ENCODE measurements at regions not wholly inside any gene's neighbourhood (a gene's known extent, or its start where the extent isn't known, plus 50 kb on each side); places are given as distances from the start of the nearest gene placed in this dataset.

DNA sequence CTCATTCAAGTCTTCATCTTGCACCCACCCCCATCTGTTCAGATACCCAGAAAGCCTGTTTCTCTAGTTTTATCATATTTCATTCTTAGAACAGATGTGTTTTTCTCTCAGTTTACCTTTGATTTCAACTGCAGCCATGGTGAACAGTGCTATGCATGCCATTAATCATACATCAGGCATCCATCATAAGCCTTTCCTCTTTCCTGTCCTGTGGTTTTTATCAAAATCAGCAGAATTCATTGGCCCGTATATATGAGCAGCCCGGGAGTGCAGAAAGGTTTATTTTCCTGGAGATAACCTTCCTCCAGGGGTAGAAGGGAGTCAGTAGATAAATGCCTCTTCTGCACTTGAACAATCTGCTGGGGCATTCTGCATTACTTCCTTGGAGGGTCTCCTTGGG, 65.7 kb downstream of the IL21 start:
- DNase-seq (ENCODE audit: low read depth, low spot score) = no peak

DNA sequence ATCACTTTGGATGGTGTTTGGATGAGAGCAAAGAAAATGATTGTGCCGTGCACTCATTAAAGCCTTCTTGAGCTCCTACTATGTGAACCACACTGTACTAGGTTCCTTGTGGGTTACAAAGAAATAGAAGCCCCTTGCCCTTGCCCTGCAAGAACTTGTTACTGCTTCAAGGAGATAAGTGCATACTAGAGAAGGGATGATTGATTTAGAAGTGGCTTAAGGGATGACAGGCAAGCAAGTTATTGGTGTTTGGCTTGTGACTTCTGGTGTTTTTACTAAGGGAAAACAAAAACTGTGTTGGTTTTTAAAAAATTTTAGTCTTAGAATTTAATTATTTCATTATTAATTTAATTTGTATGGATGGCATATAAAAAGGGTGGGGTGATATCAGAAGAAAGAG, 67.4 kb downstream of the IL21 start:
- no peak for DNase-seq (ENCODE audit: low read depth, low spot score)

DNA sequence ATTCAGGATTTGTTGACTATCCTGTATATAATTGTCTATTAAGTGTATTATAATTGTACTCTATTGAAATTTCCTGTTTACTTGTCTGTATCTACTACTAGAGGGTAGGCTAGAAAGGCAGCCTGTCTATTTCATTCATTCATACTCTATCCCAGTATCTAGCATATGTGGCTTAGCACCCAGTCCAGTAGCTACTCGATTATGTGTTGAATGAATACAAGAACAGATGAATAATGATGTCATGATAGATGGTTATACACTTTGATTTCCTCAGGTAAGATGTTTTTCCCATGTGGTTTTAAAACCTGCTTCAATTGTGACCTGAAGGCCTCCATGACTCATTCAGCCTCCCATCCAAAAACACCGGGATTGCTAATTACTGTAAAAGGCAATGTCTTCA, 68.0 kb downstream of the IL21 start:
- no peak for DNase-seq (ENCODE audit: low read depth, low spot score)

DNA sequence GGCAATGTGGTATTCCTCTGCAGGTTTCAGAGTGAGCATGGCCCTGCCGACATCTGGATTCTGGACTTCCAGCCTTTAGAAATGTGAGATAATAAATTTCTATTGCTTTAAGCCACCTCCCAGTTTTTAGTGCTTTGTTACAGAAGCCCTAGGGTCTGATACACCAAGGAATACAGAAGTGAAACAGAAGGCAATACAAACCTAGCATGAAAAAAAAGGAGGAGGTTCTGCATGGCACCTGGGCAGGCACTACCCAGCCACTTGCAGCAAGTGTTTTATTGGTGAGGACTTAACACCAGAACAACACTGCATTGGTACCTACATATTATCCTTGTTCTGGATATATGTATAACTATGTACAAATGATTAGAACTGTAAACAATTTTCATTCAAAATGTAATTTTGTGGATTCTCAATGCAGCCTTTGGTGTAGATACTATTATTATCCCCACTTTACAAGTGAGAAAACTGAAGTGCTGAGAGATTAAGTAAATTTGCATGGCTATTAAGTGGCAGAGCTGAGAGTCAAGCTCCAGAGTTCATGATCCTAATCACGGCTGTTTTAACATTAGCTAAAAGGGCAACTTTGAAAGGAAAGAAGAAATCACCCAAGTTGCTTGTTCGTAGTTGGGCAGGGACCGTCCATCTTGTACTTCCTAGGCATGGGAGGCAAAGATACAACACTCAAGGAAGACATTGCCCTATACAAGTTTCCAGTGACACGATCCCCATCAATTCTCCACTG, 71.8 kb downstream of the IL21 start:
- DNase-seq (ENCODE audit: low read depth, low spot score) = no peak

DNA sequence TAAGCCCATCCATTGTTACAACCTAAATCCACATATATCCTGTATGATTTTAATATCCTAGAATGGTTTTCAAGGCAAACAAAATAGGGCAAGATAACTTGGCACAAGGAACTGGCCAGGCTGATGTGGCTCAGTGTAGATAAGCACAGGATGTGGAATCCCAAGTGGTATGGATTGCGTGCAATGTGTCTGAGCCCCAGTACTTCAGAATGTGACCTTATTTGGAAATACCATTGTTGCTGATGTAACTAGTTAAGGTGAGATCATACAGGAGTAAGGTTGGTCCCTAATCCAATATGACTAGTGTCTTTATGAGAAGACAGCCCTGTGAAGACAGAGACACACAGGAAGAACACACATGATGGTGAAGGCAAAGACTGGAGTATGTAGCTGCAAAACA, 72.4 kb downstream of the IL21 start:
- DNase-seq (ENCODE audit: low read depth, low spot score) = peak; percentile 4

DNA sequence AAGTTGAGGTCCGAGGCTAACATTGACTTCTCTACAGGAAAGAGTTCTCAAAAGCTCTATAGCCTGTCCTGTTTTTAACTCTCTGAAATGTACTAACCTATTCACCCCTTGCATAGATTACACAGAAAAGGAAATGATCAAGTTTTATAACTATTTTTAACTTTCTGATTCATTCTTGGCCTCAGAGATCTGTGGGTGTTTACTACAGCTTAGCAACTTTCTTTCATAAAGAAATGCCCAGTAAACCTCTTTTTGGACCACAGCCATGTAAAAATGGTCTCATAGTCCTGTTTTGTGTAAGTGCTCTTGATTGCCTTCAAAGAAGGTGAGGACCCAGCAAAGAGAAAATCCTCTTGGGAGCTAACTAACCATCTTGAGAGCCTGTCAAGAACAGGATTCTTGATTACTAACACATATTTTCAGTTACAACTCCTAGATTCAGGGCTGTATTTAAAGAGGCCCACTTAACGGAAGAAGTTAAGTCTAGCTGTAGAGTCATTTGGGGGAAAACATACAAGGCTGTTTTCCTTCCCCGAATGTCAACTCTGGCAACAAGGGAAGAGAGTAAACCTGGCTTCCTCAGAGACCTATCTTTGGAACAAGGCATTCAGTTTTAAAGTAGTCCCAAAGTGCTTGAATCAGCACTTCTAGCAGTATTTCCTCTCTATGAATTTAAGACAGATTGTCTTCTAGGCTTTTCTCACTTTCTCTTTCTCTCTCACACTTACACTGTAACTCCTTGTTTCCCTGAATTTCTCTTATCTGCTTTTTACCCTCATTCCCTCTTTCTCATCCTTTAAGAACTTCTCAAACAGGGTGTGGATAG, 78.2 kb downstream of the IL21 start:
- peak; percentile 20 for DNase-seq (ENCODE audit: low read depth, low spot score)

DNA sequence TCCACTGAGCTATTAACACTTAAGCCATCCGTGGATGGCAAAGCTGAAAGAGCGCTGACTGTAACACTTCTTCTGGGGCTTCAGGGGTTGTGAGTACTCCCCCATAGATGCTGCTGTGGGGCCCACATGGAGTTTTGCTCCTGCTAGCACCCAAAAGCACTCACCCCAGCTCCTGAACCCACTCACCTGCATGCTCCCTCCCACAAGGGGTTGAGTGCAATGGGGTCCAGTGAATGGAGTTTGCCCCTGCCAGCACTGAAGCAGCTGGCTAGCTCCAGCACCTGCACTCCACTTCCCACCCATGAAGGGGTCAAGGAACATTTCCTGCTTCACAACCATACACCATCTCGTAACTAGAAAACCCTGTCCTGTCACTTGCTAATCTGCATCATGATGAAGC, 78.9 kb downstream of the IL21 start:
- DNase-seq (ENCODE audit: low read depth, low spot score) = no peak

DNA sequence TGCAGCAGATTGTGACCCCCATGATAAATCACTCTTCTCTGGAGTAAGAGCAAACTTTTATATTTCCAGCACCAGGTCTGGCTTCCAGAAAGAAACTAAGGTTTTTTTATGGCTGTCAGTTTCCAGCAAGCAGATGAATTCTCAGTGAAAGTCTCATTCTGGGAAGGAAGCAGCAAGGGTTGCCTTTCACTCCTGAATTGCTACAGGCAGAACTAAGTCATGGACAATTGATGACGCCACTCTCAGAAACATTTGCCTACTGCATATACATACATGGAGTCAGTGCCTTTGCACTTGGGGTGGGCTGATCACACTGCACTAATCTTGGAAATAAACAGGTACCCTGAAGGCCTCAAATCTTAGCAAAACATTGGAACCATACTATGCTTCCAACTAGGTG, 80.0 kb downstream of the IL21 start:
- no peak for DNase-seq (ENCODE audit: low read depth, low spot score)

DNA sequence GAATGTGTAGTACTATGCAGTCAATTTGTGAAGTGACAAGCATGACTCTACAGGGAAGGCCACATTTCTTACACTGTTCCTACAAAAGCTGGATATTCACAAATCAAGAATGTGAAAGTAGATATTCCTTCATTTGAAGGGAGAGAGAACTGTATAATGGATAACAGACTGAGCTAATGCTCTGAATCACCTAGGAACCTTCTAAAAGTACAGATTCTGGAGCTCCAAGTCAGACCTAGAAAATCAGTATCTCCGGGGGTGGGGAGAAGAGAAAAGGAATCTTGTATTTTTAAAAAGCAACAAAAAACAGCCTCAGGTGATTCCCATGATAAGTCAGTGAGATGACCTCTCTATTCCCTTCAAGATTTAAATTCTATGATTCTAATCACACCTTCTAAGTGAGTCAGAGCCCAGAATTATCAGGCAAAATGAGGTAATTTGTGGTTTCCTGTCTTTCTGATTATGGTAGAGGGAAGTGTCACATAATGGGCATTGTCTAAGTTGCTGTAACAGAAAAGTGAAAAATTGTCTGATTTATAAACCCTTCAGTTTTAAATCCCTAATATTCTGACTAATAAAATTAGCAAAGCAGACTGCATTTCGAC, 80.9 kb downstream of the IL21 start:
- DNase-seq (ENCODE audit: low read depth, low spot score) = peak; percentile 10

DNA sequence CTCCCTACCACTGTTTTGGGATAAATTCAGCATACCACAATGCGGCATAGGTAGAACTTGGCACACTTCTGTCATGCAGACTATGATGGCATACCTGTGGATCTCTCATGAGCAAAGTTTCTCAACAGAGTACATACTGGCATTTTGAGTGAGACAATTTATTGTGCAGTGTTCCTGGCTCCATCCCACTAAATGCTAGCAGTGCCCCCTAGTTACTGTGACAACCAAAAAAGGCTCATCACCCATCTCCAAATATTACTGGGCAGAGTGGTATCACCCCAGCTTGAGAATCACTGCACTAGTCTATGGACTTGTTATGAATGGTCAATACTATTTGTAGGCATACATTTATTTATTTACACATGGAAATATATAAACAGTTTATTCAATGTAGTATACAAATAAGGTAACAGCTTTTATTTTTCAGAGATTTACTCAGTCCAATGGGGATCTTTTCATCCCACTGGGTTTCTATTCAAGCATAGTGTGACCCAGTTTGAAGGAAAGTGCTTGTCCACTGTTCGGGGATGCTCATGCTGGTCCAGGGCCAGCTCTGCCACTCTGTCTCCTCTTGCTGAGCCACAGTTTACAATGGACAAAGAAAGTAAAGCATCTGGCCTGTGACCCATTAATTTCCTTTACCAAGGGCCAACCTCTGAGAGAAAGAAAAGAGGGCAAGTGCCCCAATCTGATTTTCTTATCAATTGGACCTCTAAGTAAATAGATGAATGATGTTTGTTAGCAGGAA, 81.0 kb upstream of the IL2 start:
- no peak for DNase-seq (ENCODE audit: low read depth, low spot score)

DNA sequence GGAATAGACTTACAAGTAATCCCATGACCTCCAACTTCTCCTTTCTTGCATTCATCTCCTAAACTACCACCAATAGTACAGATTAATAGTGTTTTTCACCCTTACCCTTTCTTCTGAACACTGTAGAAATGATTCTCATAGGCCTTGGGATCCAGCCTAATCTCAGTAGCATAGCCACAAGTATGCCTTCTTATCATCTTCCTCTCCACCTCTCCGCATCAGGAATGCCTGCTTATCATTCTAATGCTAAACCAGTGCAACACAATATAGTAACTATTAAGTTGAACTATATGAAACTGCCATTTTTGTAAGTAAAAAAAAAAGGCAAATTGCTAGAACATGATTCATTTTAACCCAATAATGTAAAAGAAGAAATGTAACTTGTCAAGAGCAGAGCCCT, 79.5 kb upstream of the IL2 start:
- DNase-seq (ENCODE audit: low read depth, low spot score) = peak; percentile 15

DNA sequence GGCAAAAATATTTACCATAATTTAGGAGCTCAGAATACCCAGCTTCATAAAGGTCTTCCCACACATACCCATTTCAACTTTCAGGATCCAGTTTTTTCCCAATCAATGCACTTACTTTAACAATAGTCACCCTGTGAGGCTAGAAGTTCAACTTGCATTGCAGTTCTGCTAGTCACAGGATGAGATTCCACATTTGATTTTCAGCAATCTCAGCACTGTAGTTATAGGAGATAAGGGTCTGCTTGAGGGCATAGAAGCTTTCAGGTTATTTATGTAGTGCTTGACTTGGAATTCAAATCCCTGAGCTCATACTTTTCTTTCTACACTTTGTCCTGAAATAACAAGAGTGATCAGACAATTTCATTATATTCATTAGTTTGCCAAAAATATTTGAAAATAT, 78.3 kb upstream of the IL2 start:
- no peak for DNase-seq (ENCODE audit: low read depth, low spot score)

DNA sequence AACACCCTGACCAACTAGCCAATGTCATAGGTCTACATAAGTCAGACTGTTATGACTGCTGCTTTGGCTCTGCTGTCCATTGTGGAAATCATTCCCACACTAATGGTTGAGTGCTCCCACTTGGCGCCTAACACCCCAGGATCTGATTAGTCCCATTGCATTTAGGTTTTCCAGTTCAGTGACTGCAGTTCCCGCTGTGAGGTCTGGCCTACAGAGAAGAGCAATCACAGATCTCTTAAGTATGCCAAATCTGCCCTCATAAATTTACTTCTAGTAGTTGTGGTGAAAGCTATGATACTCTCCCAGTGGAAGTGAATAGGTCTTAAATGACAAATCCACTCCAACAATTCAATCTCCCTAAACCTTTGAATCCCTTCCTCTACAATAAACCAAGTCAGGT, 77.3 kb upstream of the IL2 start:
- DNase-seq (ENCODE audit: low read depth, low spot score) = no peak

DNA sequence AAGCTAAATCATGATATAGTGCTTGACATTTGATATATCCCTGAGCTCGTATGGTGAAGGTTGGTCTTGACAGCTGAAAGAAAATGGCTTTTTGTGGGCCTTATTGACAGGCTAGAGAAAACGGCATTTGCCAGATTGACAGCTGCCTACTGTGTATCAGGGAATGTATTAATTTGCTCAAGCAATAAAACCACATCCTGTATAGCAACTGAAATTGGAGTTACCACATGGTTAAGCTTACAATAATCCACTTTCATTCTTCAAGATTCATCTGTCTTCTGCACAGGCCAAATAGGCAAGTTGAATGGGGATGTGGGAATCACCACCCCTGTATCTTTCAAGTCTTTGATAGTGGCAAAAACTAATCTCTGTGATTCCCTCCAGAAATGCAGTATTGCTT, 76.2 kb upstream of the IL2 start:
- DNase-seq (ENCODE audit: low read depth, low spot score) = no peak

DNA sequence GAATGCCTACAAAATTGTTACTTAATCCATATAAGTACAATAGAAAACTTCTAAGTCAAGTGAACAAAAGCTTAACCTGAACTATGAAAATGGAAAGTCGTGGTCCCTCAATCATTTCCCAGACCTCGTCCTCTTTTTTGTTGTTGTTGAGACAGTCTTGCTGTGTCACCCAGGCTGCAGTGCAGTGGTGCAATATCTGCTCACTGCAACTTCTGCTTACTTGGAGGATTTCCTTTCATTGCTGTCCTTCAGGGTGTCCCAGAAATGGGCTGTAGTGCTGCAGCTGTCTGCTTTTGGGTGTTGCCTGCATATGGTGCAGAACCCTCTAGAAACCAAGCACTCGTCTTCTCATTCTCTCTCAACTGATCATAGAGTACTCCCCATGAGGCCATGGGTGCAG, 75.0 kb upstream of the IL2 start:
- DNase-seq (ENCODE audit: low read depth, low spot score) = no peak

DNA sequence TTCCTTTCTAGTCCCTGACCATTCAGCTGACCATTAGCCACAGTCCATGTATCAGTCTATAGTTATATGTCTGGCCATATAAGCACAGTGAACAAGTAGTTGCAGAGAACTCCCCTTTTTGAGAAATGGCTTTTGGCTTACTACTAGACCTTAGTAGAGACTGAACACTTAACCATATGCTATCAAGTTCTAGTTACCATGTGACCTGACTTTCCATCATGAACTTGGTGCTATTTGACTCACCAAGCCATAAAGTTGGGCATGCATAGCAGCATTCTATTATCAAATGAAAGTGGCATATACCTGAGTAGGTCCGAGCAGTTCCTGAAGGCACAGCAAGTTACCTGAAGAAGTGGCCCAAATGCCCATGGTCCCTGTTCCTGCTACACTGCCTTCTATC, 74.5 kb upstream of the IL2 start:
- no peak for DNase-seq (ENCODE audit: low read depth, low spot score)

DNA sequence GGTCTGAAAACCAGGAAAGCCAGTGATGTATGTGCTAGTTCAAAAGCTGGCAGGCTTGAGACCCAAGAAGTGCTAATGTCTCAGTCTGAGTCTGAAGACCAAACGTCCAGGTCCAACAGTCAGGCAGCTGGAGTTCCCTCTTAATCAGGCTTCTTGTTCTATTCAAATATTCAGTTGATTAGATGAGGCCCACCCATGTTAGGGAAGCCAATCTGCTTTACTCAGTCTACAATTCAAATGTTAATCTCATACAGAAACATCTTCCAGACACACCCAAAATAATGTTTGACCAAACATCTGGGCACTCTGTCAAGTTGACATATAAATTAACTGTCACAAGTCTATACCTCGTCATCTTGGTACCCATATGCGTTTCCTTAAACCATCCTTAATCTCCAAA, 72.4 kb upstream of the IL2 start:
- DNase-seq (ENCODE audit: low read depth, low spot score) = no peak

DNA sequence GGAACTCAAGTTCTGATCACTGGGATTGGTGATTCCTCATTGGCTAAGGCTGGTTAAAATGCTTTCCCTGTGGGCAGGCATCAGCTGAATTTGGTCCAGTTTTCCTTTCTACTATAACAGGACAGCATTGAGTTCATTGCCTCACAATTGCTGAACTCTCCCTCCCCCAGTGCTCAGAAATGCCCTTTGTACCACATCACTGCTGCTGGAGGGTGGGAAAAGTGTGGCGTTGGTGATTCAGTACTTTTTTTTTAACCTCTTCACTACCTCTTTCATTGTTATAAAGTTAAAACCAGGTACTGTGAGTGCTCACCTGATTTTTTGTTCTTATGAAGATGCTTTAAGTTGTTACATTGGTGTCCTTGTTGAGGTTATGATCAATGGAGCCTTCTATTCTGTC, 69.3 kb upstream of the IL2 start:
- DNase-seq (ENCODE audit: low read depth, low spot score) = no peak

DNA sequence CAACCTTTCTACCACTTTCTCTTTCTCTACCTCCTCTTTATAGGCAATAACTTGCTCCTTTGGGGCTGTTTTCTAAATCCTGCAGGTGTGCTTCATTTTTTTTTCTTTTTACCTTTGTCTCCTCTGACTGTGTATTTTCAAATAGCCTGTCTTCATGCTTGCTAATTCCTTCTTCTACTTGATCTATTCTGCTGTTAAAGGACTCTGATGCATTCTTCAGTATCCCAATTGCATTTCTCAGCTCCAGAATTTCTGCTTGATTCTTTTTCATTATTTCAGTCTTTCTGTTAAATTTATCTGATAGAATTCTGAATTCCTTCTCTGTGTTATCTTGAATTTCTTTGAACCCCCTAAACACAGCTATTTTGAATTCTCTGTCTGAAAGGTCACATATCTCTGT, 67.7 kb upstream of the IL2 start:
- DNase-seq (ENCODE audit: low read depth, low spot score) = no peak

DNA sequence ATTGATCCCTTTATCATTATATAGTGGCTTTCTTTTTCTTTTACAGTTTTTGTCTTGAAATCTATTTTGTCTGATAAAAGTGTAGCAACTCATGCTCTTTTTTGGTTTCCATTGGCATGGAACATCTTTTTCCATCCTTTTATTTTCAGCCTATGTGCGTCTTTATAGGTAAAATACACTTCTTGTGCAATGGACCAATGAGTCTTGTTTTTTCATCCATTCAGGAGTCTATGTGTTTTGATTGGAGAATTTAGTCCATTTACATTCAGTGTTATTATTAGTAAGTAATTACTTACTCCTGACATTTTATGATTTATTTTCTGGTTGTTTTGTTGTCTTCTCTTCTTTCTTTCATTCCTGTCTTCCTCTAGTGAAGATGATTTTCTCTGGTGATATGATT, 66.4 kb upstream of the IL2 start:
- no peak for DNase-seq (ENCODE audit: low read depth, low spot score)

DNA sequence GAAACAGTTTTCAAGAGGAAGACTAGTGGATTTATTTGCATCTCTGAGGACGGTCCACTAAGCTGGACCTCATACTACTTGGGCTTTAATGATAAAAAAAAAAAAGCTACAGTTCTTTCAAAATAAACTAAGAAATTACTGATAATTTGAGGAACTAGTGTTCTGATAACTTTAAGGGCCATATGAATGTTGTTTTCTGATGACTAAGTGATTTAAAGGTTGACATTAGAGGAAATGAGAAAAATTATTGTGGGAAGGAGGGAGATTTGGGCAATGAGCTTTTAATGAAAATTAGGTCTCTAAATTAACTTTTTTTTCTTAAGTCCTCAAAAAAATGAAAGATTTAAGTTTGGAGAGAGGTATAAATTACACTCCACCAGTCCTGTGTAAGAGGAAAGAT, 60.8 kb upstream of the IL2 start:
- no peak for DNase-seq (ENCODE audit: low read depth, low spot score)

DNA sequence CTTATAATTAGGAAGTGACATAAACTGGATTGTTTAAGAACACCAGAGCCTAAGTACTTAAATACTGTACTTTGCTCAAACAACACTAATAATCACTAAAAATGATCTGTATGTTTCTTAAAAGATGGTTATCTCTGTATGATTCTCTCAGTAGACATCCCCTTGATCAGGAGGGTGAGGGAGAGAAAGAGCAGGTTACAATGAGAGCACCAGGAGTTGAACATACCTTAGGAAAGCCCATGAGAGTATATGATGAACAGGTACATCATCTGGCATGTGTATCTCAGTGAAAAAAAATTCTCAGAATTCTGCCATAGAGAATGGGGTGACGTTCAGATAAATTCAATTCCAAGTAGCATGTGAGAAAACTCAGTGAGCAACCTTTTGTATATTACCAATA, 59.9 kb upstream of the IL2 start:
- no peak for DNase-seq (ENCODE audit: low read depth, low spot score)
